ENCODE measurements at regions not wholly inside any gene's neighbourhood (a gene's known extent, or its start where the extent isn't known, plus 50 kb on each side); places are given as distances from the start of the nearest gene placed in this dataset.

DNA sequence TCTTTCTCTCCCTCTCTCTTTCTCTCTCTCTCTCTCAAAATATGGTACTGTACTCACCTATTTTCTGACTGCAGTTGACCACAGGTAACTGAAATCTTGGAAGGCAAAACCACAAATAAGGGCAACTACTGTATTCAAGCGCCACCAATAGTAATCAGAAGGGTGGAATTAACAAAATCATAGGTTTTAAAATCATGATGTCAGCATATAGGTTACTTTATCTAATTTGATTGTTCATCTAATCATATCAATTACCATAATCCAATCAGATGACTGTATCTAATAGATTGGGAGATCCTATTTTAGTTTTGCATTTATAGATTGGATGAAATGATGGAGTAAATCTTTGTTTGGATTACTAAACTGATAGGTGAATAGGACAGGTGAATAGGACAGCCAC, 155.8 kb upstream of the KITLG start:
- TF ChIP-seq EP300 (IDR thresholded peaks at IDR 0.05; ENCODE audit: borderline replicate concordance), result no peak
- no peak for TF ChIP-seq TAF1 (IDR thresholded peaks at IDR 0.05; ENCODE audit: low read depth)
- no peak for TF ChIP-seq EGR1 (IDR thresholded peaks at IDR 0.05)
- TF ChIP-seq YY1 (IDR thresholded peaks at IDR 0.05; ENCODE audit: low read depth), result no peak
- TF ChIP-seq RAD21 (IDR thresholded peaks at IDR 0.05; ENCODE audit: low read depth), result no peak
- TF ChIP-seq NFIC (IDR thresholded peaks at IDR 0.05), result no peak
- TF ChIP-seq TEAD4 (IDR thresholded peaks at IDR 0.05), result no peak
- TF ChIP-seq, protein P1, sequence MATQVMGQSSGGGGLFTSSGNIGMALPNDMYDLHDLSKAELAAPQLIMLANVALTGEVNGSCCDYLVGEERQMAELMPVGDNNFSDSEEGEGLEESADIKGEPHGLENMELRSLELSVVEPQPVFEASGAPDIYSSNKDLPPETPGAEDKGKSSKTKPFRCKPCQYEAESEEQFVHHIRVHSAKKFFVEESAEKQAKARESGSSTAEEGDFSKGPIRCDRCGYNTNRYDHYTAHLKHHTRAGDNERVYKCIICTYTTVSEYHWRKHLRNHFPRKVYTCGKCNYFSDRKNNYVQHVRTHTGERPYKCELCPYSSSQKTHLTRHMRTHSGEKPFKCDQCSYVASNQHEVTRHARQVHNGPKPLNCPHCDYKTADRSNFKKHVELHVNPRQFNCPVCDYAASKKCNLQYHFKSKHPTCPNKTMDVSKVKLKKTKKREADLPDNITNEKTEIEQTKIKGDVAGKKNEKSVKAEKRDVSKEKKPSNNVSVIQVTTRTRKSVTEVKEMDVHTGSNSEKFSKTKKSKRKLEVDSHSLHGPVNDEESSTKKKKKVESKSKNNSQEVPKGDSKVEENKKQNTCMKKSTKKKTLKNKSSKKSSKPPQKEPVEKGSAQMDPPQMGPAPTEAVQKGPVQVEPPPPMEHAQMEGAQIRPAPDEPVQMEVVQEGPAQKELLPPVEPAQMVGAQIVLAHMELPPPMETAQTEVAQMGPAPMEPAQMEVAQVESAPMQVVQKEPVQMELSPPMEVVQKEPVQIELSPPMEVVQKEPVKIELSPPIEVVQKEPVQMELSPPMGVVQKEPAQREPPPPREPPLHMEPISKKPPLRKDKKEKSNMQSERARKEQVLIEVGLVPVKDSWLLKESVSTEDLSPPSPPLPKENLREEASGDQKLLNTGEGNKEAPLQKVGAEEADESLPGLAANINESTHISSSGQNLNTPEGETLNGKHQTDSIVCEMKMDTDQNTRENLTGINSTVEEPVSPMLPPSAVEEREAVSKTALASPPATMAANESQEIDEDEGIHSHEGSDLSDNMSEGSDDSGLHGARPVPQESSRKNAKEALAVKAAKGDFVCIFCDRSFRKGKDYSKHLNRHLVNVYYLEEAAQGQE (IDR thresholded peaks at IDR 0.05; ENCODE audit: low read depth), result no peak
- no peak for TF ChIP-seq MAX (IDR thresholded peaks at IDR 0.05)
- no peak for TF ChIP-seq TCF12 (IDR thresholded peaks at IDR 0.05; ENCODE audit: low read depth)
- no peak for TF ChIP-seq CREB1 (IDR thresholded peaks at IDR 0.05; ENCODE audit: low read depth)
- TF ChIP-seq CEBPB (IDR thresholded peaks at IDR 0.05), result no peak
- TF ChIP-seq USF1 (IDR thresholded peaks at IDR 0.05), result no peak
- no peak for TF ChIP-seq FOXM1 (IDR thresholded peaks at IDR 0.05; ENCODE audit: borderline replicate concordance, low read depth)
